ENCODE measurements at regions not wholly inside any gene's neighbourhood (a gene's known extent, or its start where the extent isn't known, plus 50 kb on each side); places are given as distances from the start of the nearest gene placed in this dataset.

DNA sequence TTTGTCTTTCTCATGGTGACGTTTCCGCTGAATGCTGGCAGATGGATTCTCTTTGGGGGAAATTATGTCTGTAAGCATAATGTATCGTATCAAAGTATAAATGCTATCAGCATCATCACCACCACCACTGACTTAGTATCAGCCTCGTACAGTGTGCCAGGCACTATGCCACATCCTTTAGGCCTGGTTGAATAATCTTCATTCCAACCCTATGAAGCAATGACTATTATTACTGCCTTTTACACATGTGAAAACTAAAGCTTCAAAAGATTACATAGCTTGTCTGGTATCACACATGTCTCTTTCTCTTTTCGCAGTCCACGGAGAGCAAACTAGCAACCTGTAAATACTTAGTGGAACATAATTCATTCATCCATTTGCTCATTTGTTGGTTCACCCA is 166.7 kb upstream of the PRICKLE2 start:
- TF ChIP-seq, protein P1, sequence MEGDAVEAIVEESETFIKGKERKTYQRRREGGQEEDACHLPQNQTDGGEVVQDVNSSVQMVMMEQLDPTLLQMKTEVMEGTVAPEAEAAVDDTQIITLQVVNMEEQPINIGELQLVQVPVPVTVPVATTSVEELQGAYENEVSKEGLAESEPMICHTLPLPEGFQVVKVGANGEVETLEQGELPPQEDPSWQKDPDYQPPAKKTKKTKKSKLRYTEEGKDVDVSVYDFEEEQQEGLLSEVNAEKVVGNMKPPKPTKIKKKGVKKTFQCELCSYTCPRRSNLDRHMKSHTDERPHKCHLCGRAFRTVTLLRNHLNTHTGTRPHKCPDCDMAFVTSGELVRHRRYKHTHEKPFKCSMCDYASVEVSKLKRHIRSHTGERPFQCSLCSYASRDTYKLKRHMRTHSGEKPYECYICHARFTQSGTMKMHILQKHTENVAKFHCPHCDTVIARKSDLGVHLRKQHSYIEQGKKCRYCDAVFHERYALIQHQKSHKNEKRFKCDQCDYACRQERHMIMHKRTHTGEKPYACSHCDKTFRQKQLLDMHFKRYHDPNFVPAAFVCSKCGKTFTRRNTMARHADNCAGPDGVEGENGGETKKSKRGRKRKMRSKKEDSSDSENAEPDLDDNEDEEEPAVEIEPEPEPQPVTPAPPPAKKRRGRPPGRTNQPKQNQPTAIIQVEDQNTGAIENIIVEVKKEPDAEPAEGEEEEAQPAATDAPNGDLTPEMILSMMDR (IDR thresholded peaks at IDR 0.05; ENCODE audit: borderline replicate concordance, control extremely low read depth, extremely low read depth, insufficient read depth, missing control alignments), result no peak
- no peak for DNase-seq (ENCODE audit: low spot score)
- in situ Hi-C loops (cut with MboI; ENCODE audit: low sequenced_read_pairs, unreplicated experiment), result no loop called here

DNA sequence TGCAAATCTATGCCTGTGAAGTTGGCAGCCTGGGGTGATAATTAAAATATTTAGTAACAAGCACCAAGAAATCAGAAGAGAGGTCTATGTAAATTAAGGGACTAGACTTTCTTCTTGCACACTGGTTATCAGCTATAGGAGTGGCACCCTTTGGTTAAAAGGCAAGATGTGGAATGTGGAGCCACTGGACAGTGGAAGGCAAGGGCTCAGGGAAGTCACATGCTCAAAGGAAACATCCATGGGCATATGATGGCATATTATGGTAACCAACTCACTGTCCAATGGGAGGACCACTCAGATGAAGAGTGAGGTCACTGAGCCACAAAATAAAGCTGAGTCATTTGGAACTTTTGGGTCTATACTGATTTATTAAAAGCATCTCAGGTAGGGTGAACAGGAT is 165.6 kb upstream of the PRICKLE2 start:
- in situ Hi-C loops (cut with MboI; ENCODE audit: low sequenced_read_pairs, unreplicated experiment), result no loop called here
- TF ChIP-seq, protein P1 (IDR thresholded peaks at IDR 0.05; ENCODE audit: borderline replicate concordance, control extremely low read depth, extremely low read depth, insufficient read depth, missing control alignments), result no peak
- DNase-seq (ENCODE audit: low spot score), result no peak

DNA sequence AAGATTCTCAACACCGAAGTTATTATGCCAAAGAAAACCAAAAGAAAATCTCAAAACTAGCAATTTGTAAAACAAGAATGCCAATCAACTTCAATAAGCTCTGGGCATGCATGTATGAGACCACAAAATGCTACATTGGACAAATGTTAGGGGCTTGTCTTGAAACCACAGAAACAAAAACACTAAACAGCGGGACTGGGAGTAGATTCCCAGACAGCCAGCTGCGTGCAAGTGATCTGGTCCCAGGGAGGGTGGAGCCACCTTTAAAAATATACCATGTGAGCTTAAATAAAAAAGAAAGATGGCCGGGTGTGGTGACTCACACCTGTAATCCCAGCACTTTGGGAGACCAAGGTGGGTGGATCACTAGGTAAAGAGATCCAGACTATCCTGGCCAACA is 163.6 kb upstream of the PRICKLE2 start:
- TF ChIP-seq, protein P1 (IDR thresholded peaks at IDR 0.05; ENCODE audit: borderline replicate concordance, control extremely low read depth, extremely low read depth, insufficient read depth, missing control alignments), result no peak
- in situ Hi-C loops (cut with MboI; ENCODE audit: low sequenced_read_pairs, unreplicated experiment), result no loop called here
- no peak for DNase-seq (ENCODE audit: low spot score)

DNA sequence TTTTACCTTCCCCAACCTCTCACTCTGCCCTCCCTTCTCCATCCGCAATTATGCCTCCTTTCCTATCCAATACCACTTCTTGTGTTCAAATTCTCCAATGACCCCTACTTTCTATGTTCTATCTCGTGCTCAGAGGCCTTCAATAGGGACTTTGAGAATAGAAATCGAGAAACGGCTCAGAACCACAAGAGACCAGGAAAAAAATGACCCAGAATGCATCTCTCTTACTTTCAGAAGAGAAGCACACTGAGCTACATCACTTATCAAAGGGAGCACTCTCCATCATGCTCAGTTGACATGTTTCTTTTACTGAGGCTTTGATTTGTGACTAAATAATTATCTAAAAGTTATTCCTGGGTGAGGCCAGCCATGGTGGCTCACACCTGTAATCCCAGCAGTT is 162.4 kb upstream of the PRICKLE2 start:
- DNase-seq (ENCODE audit: low spot score), result no peak
- TF ChIP-seq, protein P1 (IDR thresholded peaks at IDR 0.05; ENCODE audit: borderline replicate concordance, control extremely low read depth, extremely low read depth, insufficient read depth, missing control alignments), result no peak
- in situ Hi-C loops (cut with MboI; ENCODE audit: low sequenced_read_pairs, unreplicated experiment), result no loop called here

DNA sequence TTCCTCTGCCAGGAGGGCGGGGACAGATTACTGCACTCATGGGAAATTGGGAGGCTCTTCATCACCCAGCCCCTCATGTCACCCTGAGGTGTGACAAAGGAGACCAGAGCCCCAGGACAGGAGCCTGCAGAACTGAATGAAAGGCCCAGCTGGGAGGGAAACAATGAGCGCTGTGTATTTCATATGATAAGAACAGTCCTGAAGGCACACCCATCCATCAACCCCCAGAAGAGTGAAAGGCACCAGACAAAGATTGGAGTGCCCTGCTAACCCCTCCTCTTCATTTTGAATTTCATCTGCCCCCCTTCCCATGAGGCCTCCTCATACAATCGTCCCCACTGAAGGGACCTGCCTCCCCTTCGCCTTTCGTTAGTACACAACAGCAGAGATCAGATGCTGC is 160.0 kb upstream of the PRICKLE2 start:
- DNase-seq (ENCODE audit: low spot score), result no peak
- TF ChIP-seq, protein P1 (IDR thresholded peaks at IDR 0.05; ENCODE audit: borderline replicate concordance, control extremely low read depth, extremely low read depth, insufficient read depth, missing control alignments), result no peak
- in situ Hi-C loops (cut with MboI; ENCODE audit: low sequenced_read_pairs, unreplicated experiment), result no loop called here

DNA sequence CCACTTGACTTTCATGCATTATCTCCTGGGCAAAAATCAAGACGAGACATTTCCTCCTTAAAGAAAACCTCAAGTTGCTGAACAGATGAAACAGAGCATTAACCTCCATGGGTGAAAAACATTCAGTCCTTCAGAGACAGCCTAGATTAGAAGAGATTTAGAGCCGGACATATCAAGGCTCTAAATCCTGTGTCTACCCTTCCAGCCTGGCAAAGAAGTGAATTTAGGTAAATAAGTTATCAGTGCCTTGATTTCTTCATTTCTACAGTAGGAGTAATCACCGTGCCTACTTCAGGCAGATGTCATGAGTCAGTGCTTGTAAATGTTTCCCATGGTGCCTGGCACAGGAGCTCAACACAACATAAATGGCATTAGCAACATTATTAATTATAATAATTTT is 159.3 kb upstream of the PRICKLE2 start:
- no peak for DNase-seq (ENCODE audit: low spot score)
- TF ChIP-seq, protein P1 (IDR thresholded peaks at IDR 0.05; ENCODE audit: borderline replicate concordance, control extremely low read depth, extremely low read depth, insufficient read depth, missing control alignments), result no peak
- in situ Hi-C loops (cut with MboI; ENCODE audit: low sequenced_read_pairs, unreplicated experiment), result no loop called here

DNA sequence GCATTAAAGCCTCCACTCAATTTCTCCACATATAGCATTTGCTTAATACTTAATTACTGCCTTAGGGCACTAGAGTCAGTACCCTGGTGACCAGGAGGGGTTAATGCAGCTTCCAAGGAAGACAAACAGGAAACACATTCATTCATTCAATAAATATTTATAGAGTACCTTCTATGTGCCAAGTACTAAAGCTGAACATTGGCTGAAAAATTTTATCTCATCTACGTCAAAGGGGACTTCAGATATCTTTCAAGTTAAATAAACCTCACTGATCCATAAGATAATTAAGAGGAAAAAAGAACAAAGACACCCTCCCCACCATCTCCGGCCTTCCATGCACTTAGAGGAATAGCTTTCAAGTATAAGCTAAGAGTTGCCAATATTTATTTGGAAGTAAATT is 156.9 kb upstream of the PRICKLE2 start:
- in situ Hi-C loops (cut with MboI; ENCODE audit: low sequenced_read_pairs, unreplicated experiment), result no loop called here
- TF ChIP-seq, protein P1 (IDR thresholded peaks at IDR 0.05; ENCODE audit: borderline replicate concordance, control extremely low read depth, extremely low read depth, insufficient read depth, missing control alignments), result no peak
- no peak for DNase-seq (ENCODE audit: low spot score)

All from GM13976 (cell line).